Aorta (tissue), 5 donors: ENCODE measurements at regions not wholly inside any gene's neighbourhood (a gene's known extent, or its start where the extent isn't known, plus 50 kb on each side); places are given as distances from the start of the nearest gene placed in this dataset.
"Not testable (repeated sequence)": the region's sequence is repeated elsewhere in the genome, so short reads cannot be mapped to it uniquely, and the experiment has no call there.

Experiments used
- ATAC-seq: fragments of 200-7000 bp; cut with Tn5 transposase; one replicate; pipeline ENCODE4 v1.9.1; 2022; ENCODE audit warnings: moderate library complexity; ENCODE audit not compliant: low FRiP score
- DNase-seq, 2 donors: peaks; one replicate each; pipeline ENCODE4 v3.0.0-alpha.2; 2020
- H3K27ac ChIP-seq, 2 donors: one replicate each; pipeline ENCODE4 v1.5.1; 2013; ENCODE audit warnings: low read length in 2 of 2, mild to moderate bottlenecking in 2 of 2, moderate library complexity in 2 of 2, control low read depth in 1 of 2, inconsistent platforms in 1 of 2, low read depth in 1 of 2
- H3K27me3 ChIP-seq, 2 donors: one replicate each; pipeline ENCODE4 v1.6.1; 2013; ENCODE audit warnings: control low read depth in 1 of 2, low read length in 1 of 2, mild to moderate bottlenecking in 1 of 2, moderate library complexity in 1 of 2; ENCODE audit not compliant: insufficient read depth in 2 of 2, control insufficient read depth in 1 of 2
- H3K36me3 ChIP-seq, 2 donors: one replicate each; pipeline ENCODE4 v1.6.1; 2013; ENCODE audit warnings: control low read depth in 1 of 2, low read length in 1 of 2, mild to moderate bottlenecking in 1 of 2; ENCODE audit not compliant: insufficient read depth in 2 of 2, control insufficient read depth in 1 of 2
- H3K4me1 ChIP-seq, 2 donors: one replicate each; pipeline ENCODE4 v1.6.1; 2013; ENCODE audit warnings: low read length in 2 of 2, control low read depth in 1 of 2, mild to moderate bottlenecking in 1 of 2, moderate library complexity in 1 of 2; ENCODE audit not compliant: insufficient read depth in 2 of 2, control insufficient read depth in 1 of 2
- H3K4me3 ChIP-seq, 2 donors: one replicate each; pipeline ENCODE4 v1.5.1; 2013; ENCODE audit warnings: low read length in 2 of 2, control low read depth in 1 of 2, mild to moderate bottlenecking in 1 of 2
- H3K9me3 ChIP-seq: one replicate; pipeline ENCODE4 v1.6.1; 2013; ENCODE audit warnings: mild to moderate bottlenecking, low read length; ENCODE audit not compliant: control insufficient read depth
- WGBS, 2 donors: extraction: QIAGEN DNeasy Blood & Tissue Kit; methylation state at CpG; one replicate each; pipeline ENCODE4 v1.1.7; 2013; 5-methylcytosine and 5-hydroxymethylcytosine counted together
- intact Hi-C, 2 donors: fragments of 100-400 bp; cut with DNase I; formaldehyde crosslinking; loops; one replicate each; pipeline versions ENCODE4 v1.14.2 to v1.15.0; 2022
- donor health status: healthy with polysubstance abuse.
- donor health status: Bipolar disorder and iron deficiency.
- donor health status: DM: no; HTN: no; CAD: no.
- donor health status: DM: no; HTN: no; CAD: no.
- donor health status: DM: yes; HTN: yes; CAD: no.

DNA sequence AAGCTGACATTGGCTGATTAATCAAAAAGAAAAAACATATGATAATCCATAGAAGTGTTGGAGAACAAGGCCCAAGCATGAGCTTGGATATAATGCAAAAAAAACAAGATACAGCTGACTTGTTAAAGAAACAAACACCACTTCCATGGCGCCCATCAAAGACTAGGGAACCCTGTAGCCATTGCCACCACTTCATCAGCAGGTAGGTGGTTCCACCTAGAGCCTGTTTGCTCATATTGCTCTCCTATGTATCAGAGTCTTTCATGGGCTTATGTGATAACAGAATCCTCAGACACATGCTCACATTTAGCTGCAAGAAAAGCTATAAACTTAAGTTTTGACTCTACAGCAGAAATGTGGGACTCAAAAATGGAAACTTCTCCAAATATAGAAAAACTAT lies 2179.9 kb downstream of the EPHA3 start:
- H3K4me3 ChIP-seq, H3K36me3 ChIP-seq, H3K27me3 ChIP-seq, ATAC-seq, H3K9me3 ChIP-seq, H3K27ac ChIP-seq, DNase-seq, H3K4me1 ChIP-seq, intact Hi-C loops: not testable (repeated sequence)
- WGBS, 2 donors: 27 to 50% methylated on average over 1 of the region's 1 CpG

DNA sequence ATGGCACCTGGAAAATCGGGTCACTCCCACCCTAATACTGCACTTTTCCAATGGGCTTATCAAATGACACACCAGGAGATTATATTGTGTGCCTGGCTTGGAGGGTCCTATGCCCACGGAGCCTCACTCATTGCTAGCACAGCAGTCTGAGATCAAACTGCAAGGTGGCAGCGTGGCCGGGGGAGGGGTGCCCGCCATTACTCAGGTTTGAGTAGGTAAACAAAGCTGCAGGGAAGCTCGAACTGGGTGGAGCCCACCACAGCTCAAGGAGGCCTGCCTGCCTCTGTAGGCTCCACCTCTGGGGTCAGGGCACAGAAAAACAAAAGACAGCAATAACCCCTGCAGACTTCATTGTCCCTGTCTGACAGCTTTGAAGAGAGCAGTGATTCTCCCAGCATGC lies 2184.0 kb downstream of the EPHA3 start:
- H3K9me3 ChIP-seq, H3K4me1 ChIP-seq, H3K27me3 ChIP-seq, ATAC-seq, intact Hi-C loops, H3K27ac ChIP-seq, H3K4me3 ChIP-seq, H3K36me3 ChIP-seq: not testable (repeated sequence)
- WGBS, 2 donors: 79 to 81% methylated on average over 6 of the region's 6 CpGs
- DNase-seq: peak in 1 of 2 donors; percentile 34
